Activated CD4-positive, alpha-beta memory T cell treated with anti-CD3 and anti-CD28 coated beads, Interleukin-2, amount 10 ng/mL, durations not matched to agents 7 days and 5 days (primary cell): ENCODE measurements at regions not wholly inside any gene's neighbourhood (a gene's known extent, or its start where the extent isn't known, plus 50 kb on each side); places are given as distances from the start of the nearest gene placed in this dataset.
A peak's percentile ranks its signal among the peaks of the same experiment; 100 is the strongest.
"Not testable (repeated sequence)": the region's sequence is repeated elsewhere in the genome, so short reads cannot be mapped to it uniquely, and the experiment has no call there.

Experiments
- CTCF ChIA-PET: fragments of 350-600 bp; sonication (Branson Sonifier 250); formaldehyde crosslinking; loops from one replicate; lab custom pipeline; 2021; ENCODE audit warnings: antibody characterized with exemption, inconsistent platforms; lab: Charles Lee
- POLR2A ChIA-PET: fragments of 350-600 bp; sonication (Branson Sonifier 250); formaldehyde crosslinking; loops from one replicate; lab custom pipeline; 2021; ENCODE audit warnings: antibody characterized with exemption; lab: Charles Lee
- DNase-seq: peaks from one replicate; pipeline ENCODE4 v3.0.0-alpha.2; 2020
- H3K27ac Mint-ChIP-seq: one replicate; pipeline ENCODE4 v1.8.0; 2021; ENCODE audit warnings: mild to moderate bottlenecking, mixed read lengths
- H3K27me3 Mint-ChIP-seq: one replicate; pipeline ENCODE4 v1.8.0; 2021; ENCODE audit warnings: mixed read lengths
- H3K36me3 Mint-ChIP-seq: one replicate; pipeline ENCODE4 v1.8.0; 2021; ENCODE audit warnings: low read depth, mixed read lengths
- H3K4me1 Mint-ChIP-seq: one replicate; pipeline ENCODE4 v1.8.0; 2021; ENCODE audit warnings: mixed read lengths
- H3K4me3 Mint-ChIP-seq: one replicate; pipeline ENCODE4 v1.8.0; 2021; ENCODE audit warnings: mild to moderate bottlenecking, mixed read lengths
- H3K9me3 Mint-ChIP-seq: one replicate; pipeline ENCODE4 v1.8.0; 2021; ENCODE audit warnings: mixed read lengths

- Mint-ChIP-seq H3K27me3 (peaks cover 3% of the 10 kb centered on the region), H3K27ac (no peak overlapping the region), H3K4me1 (no peaks in the 10 kb centered on the region), H3K9me3 (no peaks in the 10 kb centered on the region), H3K36me3 (no peaks in the 10 kb centered on the region), H3K4me3 (no peak overlapping the region)
- CTCF ChIA-PET = no interaction called here
- POLR2A ChIA-PET = no interaction called here
- DNase-seq = no peak
Measured at GRCh38 chr10:28354511-28354910, 51.6 kb upstream of the MPP7 start.

DNA sequence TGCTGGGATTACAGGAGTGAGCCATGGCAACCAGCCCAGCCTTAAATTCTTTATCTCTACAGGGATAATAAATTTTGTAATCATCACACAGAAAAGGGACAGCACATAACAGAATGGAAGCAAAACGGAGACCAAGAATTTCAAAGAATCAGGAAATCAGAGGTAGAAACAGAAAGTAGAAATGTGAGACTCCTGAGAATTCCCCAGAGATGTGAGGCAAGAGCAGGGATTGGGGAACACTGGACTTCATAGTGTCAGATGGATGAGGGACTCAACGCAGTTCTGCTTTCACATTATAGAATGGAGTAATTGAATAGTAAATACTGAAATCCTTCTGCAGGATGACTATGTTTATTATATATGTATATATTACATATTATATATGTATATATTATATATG is 52.5 kb upstream of the MPP7 start:
- Mint-ChIP-seq H3K27ac (no peak overlapping the region), H3K4me3 (no peak overlapping the region), H3K36me3 (no peaks in the 10 kb centered on the region), H3K27me3 (peaks cover 3% of the 10 kb centered on the region), H3K9me3 (no peaks in the 10 kb centered on the region), H3K4me1 (no peaks in the 10 kb centered on the region)
- CTCF ChIA-PET = interaction anchor here (1.3 kb wide), 1 partner anchor 104 kb away, joined by 3 read pairs; no protein-coding TSS in a partner anchor
- no peak for DNase-seq
- POLR2A ChIA-PET = no interaction called here

DNA sequence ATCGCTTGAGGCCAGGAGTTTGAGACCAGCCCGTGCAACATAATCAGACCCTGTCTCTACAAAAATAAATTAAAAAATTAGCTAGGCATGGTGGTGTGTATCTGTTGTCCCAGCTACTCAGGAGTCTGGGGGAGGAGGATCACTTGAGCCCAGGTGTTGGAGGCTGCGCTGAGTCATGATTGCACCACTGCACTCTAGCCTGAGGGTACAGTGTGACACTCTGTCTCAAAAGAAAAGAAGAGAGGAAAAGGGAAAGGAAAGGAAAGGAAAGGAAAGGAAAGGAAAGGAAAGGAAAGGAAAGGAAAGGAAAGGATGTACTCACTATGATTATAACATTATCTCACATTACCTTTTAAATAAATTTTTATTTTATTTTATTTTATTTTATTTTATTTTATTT is 56.5 kb upstream of the MPP7 start:
- Mint-ChIP-seq H3K4me1 (no peaks in the 10 kb centered on the region), H3K4me3 (no peak overlapping the region), H3K36me3 (no peaks in the 10 kb centered on the region), H3K27ac (no peak overlapping the region), H3K27me3 (peaks cover 3% of the 10 kb centered on the region), H3K9me3 (no peaks in the 10 kb centered on the region)
- CTCF ChIA-PET = interaction anchor here (0.8 kb wide), 1 partner anchor 35 kb away, joined by 3 read pairs; no protein-coding TSS in a partner anchor
- POLR2A ChIA-PET = interaction anchor here (1.7 kb wide), 1 partner anchor 9 kb away, joined by 6 read pairs; no protein-coding TSS in a partner anchor
- DNase-seq = no peak

DNA sequence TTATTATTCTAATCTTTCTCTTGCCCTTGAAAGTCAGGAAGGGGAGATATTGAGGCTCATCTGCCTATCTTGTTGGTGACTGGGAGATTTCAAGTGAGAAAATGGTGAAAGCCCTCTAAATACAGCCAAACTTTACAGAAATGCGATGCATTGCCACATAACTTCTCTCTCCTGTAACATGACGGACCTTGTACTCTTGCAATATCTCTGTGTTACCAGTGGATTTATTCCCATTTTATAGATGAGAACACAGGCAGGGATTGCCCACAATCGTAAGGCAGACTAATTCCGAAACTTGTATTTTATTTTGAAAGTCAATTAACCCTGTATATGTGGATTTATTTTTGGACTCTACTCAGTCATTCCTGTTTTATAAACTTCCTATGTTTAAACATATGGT is 57.3 kb upstream of the MPP7 start:
- ChIA-PET POLR2A (no interaction called here), CTCF (interaction anchor here (0.7 kb wide), 1 partner anchor 1203 kb away, joined by 5 read pairs; no protein-coding TSS in a partner anchor)
- Mint-ChIP-seq H3K4me1 (no peaks in the 10 kb centered on the region), H3K36me3 (no peaks in the 10 kb centered on the region), H3K4me3 (no peak overlapping the region), H3K27ac (no peak overlapping the region), H3K9me3 (no peaks in the 10 kb centered on the region), H3K27me3 (peaks cover 3% of the 10 kb centered on the region)
- no peak for DNase-seq

DNA sequence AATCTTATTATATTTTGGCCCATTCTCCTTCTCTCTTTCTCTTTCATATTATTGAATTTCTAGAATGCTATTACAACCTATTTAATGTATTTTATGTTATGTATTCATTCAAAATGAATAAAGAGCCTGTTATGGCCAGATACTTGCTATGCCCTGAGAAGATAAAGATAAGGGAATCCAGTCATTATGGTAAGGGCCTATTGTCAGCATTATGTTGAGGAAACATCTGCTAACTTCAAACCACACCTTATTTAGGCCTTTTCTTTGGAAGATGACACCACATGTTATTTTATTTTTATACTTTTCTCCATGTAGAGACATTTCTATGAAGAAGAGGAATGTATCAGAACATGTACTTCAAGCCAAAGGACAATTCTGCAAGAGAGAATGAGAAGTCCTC is 60.5 kb upstream of the MPP7 start:
- H3K9me3 Mint-ChIP-seq = no peaks in the 10 kb centered on the region
- peaks cover 11% of the 10 kb centered on the region for H3K27me3 Mint-ChIP-seq
- peaks cover 28% of the 10 kb centered on the region for H3K4me1 Mint-ChIP-seq
- H3K27ac Mint-ChIP-seq = no peak overlapping the region
- ChIA-PET POLR2A (interaction anchor here (1.1 kb wide), 1 partner anchor 29 kb away, joined by 3 read pairs; no protein-coding TSS in a partner anchor), CTCF (no interaction called here)
- H3K36me3 Mint-ChIP-seq = peaks cover 3% of the 10 kb centered on the region
- no peak for DNase-seq
- no peak overlapping the region for H3K4me3 Mint-ChIP-seq

DNA sequence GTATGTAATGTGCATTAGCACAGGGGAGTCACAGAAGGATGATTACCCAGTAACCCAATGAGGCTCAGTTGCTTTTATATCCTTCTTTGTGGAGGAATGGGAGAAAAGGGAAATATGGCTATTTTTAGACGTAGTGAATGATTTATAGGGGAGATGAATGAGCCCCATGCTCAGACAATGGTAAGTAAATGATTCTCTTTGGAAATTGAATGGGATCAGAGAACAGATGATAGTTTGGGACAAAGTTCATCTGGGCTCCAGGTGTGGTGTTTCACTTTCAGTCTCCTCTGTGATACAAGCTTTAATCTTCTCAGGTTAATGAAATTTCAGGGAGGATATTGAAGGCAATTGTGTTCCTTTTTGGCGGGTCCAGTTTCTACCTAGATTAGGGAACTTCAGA is 63.0 kb upstream of the MPP7 start:
- Mint-ChIP-seq H3K4me3 (no peak overlapping the region), H3K27ac (peak overlapping the region; percentile 53), H3K9me3 (no peaks in the 10 kb centered on the region), H3K27me3 (peaks cover 10% of the 10 kb centered on the region), H3K36me3 (peaks cover 3% of the 10 kb centered on the region), H3K4me1 (peaks cover 37% of the 10 kb centered on the region)
- DNase-seq = no peak
- ChIA-PET CTCF (interaction anchor here (1.0 to 1.5 kb wide), 3 partner anchors 14 to 36 kb away, joined by 3 to 4 read pairs (median 3); no protein-coding TSS in a partner anchor), POLR2A (interaction anchor here (0.7 to 5.2 kb wide), 2 partner anchors 32 to 63 kb away, joined by 3 to 100 read pairs; no protein-coding TSS in a partner anchor)

GRCh38 chr10:28366994-28367393 is 64.1 kb upstream of the MPP7 start:
- Mint-ChIP-seq H3K36me3 (peaks cover 3% of the 10 kb centered on the region), H3K4me3 (no peak overlapping the region), H3K27me3 (peaks cover 16% of the 10 kb centered on the region), H3K4me1 (peaks cover 37% of the 10 kb centered on the region), H3K27ac (peak overlapping the region; percentile 78), H3K9me3 (no peaks in the 10 kb centered on the region)
- CTCF ChIA-PET = interaction anchor here (1.0 to 2.8 kb wide), 3 partner anchors 13 to 64 kb away, joined by 3 to 13 read pairs (median 4); partner anchors contain the start of gene MPP7
- POLR2A ChIA-PET = interaction anchor here (1.9 to 5.2 kb wide), 2 partner anchors 33 to 64 kb away, joined by 13 to 100 read pairs; partner anchors contain the start of gene MPP7
- DNase-seq = no peak

- Mint-ChIP-seq H3K4me3 (no peak overlapping the region), H3K9me3 (no peaks in the 10 kb centered on the region), H3K27me3 (peaks cover 16% of the 10 kb centered on the region), H3K27ac (peak overlapping the region; percentile 78), H3K36me3 (peaks cover 3% of the 10 kb centered on the region), H3K4me1 (peaks cover 37% of the 10 kb centered on the region)
- ChIA-PET CTCF (interaction anchor here (1.2 to 2.8 kb wide), 5 partner anchors 16 to 64 kb away, joined by 4 to 13 read pairs (median 5); partner anchors contain the start of gene MPP7), POLR2A (interaction anchor here (0.9 to 5.2 kb wide), 5 partner anchors 9 to 863 kb away, joined by 3 to 100 read pairs (median 7); partner anchors contain the start of genes MPP7 and RAB18)
- DNase-seq = no peak
Measured at GRCh38 chr10:28367413-28367812, 64.5 kb upstream of the MPP7 start.

DNA sequence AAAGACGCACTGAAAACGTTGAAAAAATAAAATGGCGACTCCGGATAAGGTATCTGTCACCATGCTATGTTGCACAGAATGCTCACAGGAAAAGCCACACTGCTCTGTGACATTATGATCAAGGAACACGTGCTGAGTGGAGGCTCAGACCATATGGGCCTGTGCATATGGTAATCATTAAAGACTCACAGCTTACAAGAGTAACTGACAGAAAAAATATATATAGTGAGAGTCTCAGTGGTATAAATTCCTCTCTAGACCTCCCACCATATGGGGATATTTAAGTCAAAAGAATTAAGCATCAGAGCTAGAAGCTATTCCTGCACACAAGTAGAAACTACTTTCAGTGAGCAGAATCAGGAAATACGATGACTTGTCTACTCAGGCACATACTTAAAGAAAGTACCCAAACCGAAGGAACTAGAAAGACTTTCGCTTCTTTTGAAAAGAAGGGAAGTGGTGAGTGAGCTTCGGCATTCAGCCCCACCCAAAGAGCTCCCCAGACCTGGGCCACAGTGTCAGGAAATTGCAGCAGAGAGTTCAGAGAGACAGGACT is 65.1 kb upstream of the MPP7 start:
- POLR2A ChIA-PET = interaction anchor here (0.6 to 5.2 kb wide), 9 partner anchors 9 to 864 kb away, joined by 3 to 100 read pairs (median 6); partner anchors contain the start of genes MPP7 and RAB18
- CTCF ChIA-PET = interaction anchor here (0.6 to 2.8 kb wide), 13 partner anchors 12 to 864 kb away, joined by 3 to 13 read pairs (median 4); partner anchors contain the start of genes MPP7 and RAB18
- H3K9me3 Mint-ChIP-seq = no peaks in the 10 kb centered on the region
- peak; percentile 73 for DNase-seq
- H3K27me3 Mint-ChIP-seq = peaks cover 16% of the 10 kb centered on the region
- peak overlapping the region; percentile 41 for H3K4me3 Mint-ChIP-seq
- peaks cover 3% of the 10 kb centered on the region for H3K36me3 Mint-ChIP-seq
- H3K4me1 Mint-ChIP-seq = peaks cover 37% of the 10 kb centered on the region
- H3K27ac Mint-ChIP-seq = peak overlapping the region; percentile 78

- Mint-ChIP-seq H3K9me3 (no peaks in the 10 kb centered on the region), H3K4me1 (peaks cover 36% of the 10 kb centered on the region), H3K4me3 (no peak overlapping the region), H3K27ac (peak overlapping the region; percentile 5), H3K36me3 (peaks cover 3% of the 10 kb centered on the region), H3K27me3 (peaks cover 16% of the 10 kb centered on the region)
- CTCF ChIA-PET = interaction anchor here (1.0 to 1.3 kb wide), 2 partner anchors 11 kb away, joined by 3 to 4 read pairs; no protein-coding TSS in a partner anchor
- POLR2A ChIA-PET = no interaction called here
- no peak for DNase-seq
Measured at GRCh38 chr10:28370107-28370835, 67.4 kb upstream of the MPP7 start.

DNA sequence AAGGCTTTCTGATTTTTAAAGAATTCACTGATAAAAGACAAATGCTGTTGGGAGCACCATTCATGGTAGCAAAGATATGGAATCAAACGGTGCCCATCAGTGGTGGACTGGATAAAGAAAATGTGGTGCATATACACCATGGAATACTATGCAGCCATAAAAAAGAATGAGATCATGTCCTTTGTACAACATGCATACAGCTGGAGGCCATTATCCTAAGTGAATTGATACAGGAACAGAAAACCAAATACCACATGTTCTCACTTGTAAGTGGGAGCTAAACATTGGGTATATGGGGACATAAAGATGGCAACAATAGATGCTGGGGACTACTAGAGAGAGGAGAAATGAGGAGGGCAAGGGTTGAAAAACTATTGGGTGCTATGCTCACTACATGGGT is 68.8 kb upstream of the MPP7 start:
- H3K27me3 Mint-ChIP-seq, H3K9me3 Mint-ChIP-seq, H3K27ac Mint-ChIP-seq, H3K36me3 Mint-ChIP-seq, POLR2A ChIA-PET, DNase-seq, H3K4me3 Mint-ChIP-seq: not testable (repeated sequence)
- CTCF ChIA-PET = interaction anchor here (0.9 to 1.3 kb wide), 2 partner anchors 10 kb away, joined by 3 to 4 read pairs; no protein-coding TSS in a partner anchor
- peaks cover 25% of the 10 kb centered on the region for H3K4me1 Mint-ChIP-seq

GRCh38 chr10:28374036-28374435 is 71.2 kb upstream of the MPP7 start:
- ChIA-PET CTCF (interaction anchor here (0.6 kb wide), 1 partner anchor 13 kb away, joined by 3 read pairs; no protein-coding TSS in a partner anchor), POLR2A (no interaction called here)
- Mint-ChIP-seq H3K27me3 (peaks cover 12% of the 10 kb centered on the region), H3K4me3 (no peak overlapping the region), H3K36me3 (no peaks in the 10 kb centered on the region), H3K9me3 (no peaks in the 10 kb centered on the region), H3K27ac (no peak overlapping the region), H3K4me1 (peaks cover 4% of the 10 kb centered on the region)
- no peak for DNase-seq
